SU-DHL-6 (cell line): ENCODE measurements at regions not wholly inside any gene's neighbourhood (a gene's known extent, or its start where the extent isn't known, plus 50 kb on each side); places are given as distances from the start of the nearest gene placed in this dataset.

Source experiments
- H2AFZ ChIP-seq: fragments of 200-600 bp; sonication (generic); 2 replicates; pipeline ENCODE4 v1.6.1; 2014; ENCODE audit warnings: low read depth, mild to moderate bottlenecking, moderate library complexity, mixed read lengths, antibody characterized with exemption, low read length; ENCODE audit not compliant: severe bottlenecking
- H3F3A ChIP-seq: fragments of 200-600 bp; shearing (Covaris generic); 2 replicates; pipeline ENCODE4 v1.6.0; 2016; ENCODE audit warnings: antibody characterized with exemption, mild to moderate bottlenecking; ENCODE audit not compliant: insufficient read depth
- H3K27ac ChIP-seq: fragments of 200-600 bp; sonication (generic); 2 replicates; pipeline ENCODE4 v1.5.1; 2016; ENCODE audit warnings: low read depth, mild to moderate bottlenecking, low read length, moderate library complexity, mixed read lengths
- H3K27me3 ChIP-seq: fragments of 200-600 bp; sonication (generic), shearing (Covaris generic); 2 replicates; pipeline ENCODE4 v1.6.0; 2014; ENCODE audit warnings: mild to moderate bottlenecking, low read length
- H3K36me3 ChIP-seq: fragments of 200-600 bp; sonication (generic); 2 replicates; pipeline ENCODE4 v1.6.1; 2014; ENCODE audit warnings: mild to moderate bottlenecking, low read length, mixed read lengths
- H3K4me2 ChIP-seq: fragments of 300-600, 200-600 bp; shearing (Covaris generic), sonication (generic); 2 replicates; pipeline ENCODE4 v1.6.0; 2014; ENCODE audit warnings: low read length, low read depth, mild to moderate bottlenecking; ENCODE audit not compliant: poor library complexity, severe bottlenecking
- H3K4me3 ChIP-seq: fragments of 200-600 bp; sonication (generic); 2 replicates; pipeline ENCODE4 v1.5.1; 2014; ENCODE audit warnings: antibody characterized with exemption, low read length, mild to moderate bottlenecking, mixed read lengths; ENCODE audit not compliant: insufficient read depth, poor library complexity, severe bottlenecking
- H3K79me2 ChIP-seq: fragments of 200-600 bp; sonication (generic); 2 replicates; pipeline ENCODE4 v1.6.1; 2014; ENCODE audit warnings: mild to moderate bottlenecking, low read length, moderate library complexity; ENCODE audit not compliant: insufficient read depth
- H3K9ac ChIP-seq: fragments of 200-600 bp; sonication (generic); 2 replicates; pipeline ENCODE4 v1.7.0; 2014; ENCODE audit warnings: mild to moderate bottlenecking, low read length
- H3K9me2 ChIP-seq: fragments of 200-600 bp; sonication (generic); replicated peaks from 2 replicates; pipeline ENCODE4 v1.6.1; 2014; ENCODE audit warnings: low read length; ENCODE audit not compliant: insufficient read depth
- H3K9me3 ChIP-seq: fragments of 200-600 bp; sonication (generic); 2 replicates; pipeline ENCODE4 v1.6.1; 2014; ENCODE audit warnings: low read length, mixed read lengths; ENCODE audit not compliant: insufficient read depth
- H4K20me1 ChIP-seq: fragments of 200-600 bp; sonication (generic); 2 replicates; pipeline ENCODE4 v1.6.1; 2014; ENCODE audit warnings: low read depth, mild to moderate bottlenecking, antibody characterized with exemption, low read length, moderate library complexity, mixed read lengths
- EZH2phosphoT487 ChIP-seq: fragments of 200-600 bp; sonication (generic), shearing (Covaris generic); conservative IDR thresholded peaks from 2 replicates; pipeline ENCODE4 v1.6.1; 2018; ENCODE audit warnings: mild to moderate bottlenecking, antibody characterized with exemption, low read length, moderate library complexity, mixed read lengths
- TF ChIP-seq, protein P1 (sequence below): fragments of 200-600 bp; sonication (generic); IDR thresholded peaks from one replicate; pipeline ENCODE4 v1.5.1; 2017; ENCODE audit warnings: antibody characterized with exemption, mild to moderate bottlenecking, low read length, moderate library complexity; ENCODE audit not compliant: insufficient read depth, poor library complexity, severe bottlenecking

DNA sequence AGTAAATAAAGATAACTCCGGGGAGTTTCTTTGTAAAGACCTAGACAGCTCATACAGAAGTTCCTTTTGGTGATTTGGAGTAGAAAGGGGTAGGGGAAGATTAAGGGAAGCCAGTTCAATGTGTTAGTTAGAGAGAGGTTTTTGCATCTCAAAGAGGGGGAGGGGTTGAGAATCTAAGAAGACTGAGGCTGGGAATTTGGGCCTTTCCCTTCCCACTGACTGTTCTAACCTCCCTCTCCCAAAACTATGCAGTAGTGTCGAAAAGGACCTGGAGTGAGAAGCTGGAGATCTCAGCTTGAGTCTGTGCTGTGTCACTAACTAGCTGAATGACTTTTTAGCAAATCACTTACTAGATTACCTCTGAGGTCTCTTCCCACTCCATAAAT, 55.7 kb upstream of the CCDC160 start:
- Histone ChIP-seq H2AFZ (no peak overlapping the region), H3K27ac (no peak overlapping the region), H3K79me2 (no peaks in the 10 kb centered on the region), H3K27me3 (no peaks in the 10 kb centered on the region), H3F3A (no peaks in the 10 kb centered on the region), H3K9me3 (no peaks in the 10 kb centered on the region), H4K20me1 (no peaks in the 10 kb centered on the region), H3K4me3 (no peak overlapping the region), H3K4me2 (no peak overlapping the region), H3K9ac (no peak overlapping the region), H3K9me2 (no peaks in the 10 kb centered on the region), H3K36me3 (no peaks in the 10 kb centered on the region)
- no peak for TF ChIP-seq EZH2phosphoT487
- TF ChIP-seq, protein P1, sequence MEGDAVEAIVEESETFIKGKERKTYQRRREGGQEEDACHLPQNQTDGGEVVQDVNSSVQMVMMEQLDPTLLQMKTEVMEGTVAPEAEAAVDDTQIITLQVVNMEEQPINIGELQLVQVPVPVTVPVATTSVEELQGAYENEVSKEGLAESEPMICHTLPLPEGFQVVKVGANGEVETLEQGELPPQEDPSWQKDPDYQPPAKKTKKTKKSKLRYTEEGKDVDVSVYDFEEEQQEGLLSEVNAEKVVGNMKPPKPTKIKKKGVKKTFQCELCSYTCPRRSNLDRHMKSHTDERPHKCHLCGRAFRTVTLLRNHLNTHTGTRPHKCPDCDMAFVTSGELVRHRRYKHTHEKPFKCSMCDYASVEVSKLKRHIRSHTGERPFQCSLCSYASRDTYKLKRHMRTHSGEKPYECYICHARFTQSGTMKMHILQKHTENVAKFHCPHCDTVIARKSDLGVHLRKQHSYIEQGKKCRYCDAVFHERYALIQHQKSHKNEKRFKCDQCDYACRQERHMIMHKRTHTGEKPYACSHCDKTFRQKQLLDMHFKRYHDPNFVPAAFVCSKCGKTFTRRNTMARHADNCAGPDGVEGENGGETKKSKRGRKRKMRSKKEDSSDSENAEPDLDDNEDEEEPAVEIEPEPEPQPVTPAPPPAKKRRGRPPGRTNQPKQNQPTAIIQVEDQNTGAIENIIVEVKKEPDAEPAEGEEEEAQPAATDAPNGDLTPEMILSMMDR, result no peak

DNA sequence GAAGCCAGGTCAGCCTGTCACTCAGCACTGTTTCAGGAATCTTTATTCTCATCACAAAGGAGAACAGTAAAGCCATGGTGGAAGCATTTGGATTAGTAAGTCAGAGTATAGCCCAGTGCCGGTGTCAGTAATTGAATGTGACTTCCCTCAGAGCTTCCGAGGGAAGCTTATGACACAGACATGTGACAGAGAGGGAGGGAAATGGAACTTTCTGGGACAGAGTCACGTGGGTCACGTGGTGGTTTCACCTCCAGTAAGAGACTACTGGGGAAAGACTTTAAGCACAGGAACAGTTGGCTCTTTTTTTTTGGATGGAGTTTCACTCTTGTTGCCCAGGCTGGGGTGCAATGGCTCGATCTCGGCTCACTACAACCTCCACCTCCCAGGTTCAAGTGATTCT, 53.3 kb upstream of the CCDC160 start:
- H2AFZ ChIP-seq, result no peak overlapping the region
- no peak overlapping the region for H3K27ac ChIP-seq
- no peaks in the 10 kb centered on the region for H3K36me3 ChIP-seq
- H3K27me3 ChIP-seq, result no peaks in the 10 kb centered on the region
- H3F3A ChIP-seq, result no peaks in the 10 kb centered on the region
- H3K79me2 ChIP-seq, result no peaks in the 10 kb centered on the region
- H3K4me2 ChIP-seq, result no peak overlapping the region
- no peaks in the 10 kb centered on the region for H4K20me1 ChIP-seq
- TF ChIP-seq EZH2phosphoT487, result no peak
- TF ChIP-seq, protein P1, result no peak
- H3K9me3 ChIP-seq, result no peaks in the 10 kb centered on the region
- no peak overlapping the region for H3K9ac ChIP-seq
- no peaks in the 10 kb centered on the region for H3K9me2 ChIP-seq
- H3K4me3 ChIP-seq, result no peak overlapping the region

DNA sequence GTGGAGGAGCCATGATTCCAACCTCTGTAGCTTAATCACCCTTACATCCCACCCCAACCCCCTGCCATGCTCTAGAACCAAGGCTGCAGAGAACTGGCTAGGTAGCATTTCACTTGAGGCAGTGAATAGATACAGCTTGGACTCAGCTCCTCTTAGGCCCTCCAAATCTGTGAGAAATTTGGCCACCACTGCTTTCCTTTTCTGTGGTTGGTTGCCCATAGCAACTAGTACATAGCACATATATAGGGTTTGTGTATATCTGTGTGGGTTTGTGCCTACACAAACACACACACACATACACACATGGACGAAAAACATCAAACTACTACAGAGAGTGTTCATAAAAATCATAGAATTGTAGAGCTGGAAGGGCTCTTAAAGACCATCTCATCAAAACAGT, 52.0 kb upstream of the CCDC160 start:
- no peak overlapping the region for H2AFZ ChIP-seq
- H3K36me3 ChIP-seq, result no peaks in the 10 kb centered on the region
- H3K4me3 ChIP-seq, result no peak overlapping the region
- no peaks in the 10 kb centered on the region for H3K9me3 ChIP-seq
- no peaks in the 10 kb centered on the region for H3F3A ChIP-seq
- no peaks in the 10 kb centered on the region for H3K9me2 ChIP-seq
- no peaks in the 10 kb centered on the region for H3K27me3 ChIP-seq
- H4K20me1 ChIP-seq, result no peaks in the 10 kb centered on the region
- H3K27ac ChIP-seq, result no peak overlapping the region
- no peak overlapping the region for H3K4me2 ChIP-seq
- H3K79me2 ChIP-seq, result no peaks in the 10 kb centered on the region
- TF ChIP-seq EZH2phosphoT487, result no peak
- TF ChIP-seq, protein P1, result no peak
- no peak overlapping the region for H3K9ac ChIP-seq
